Embryonic facial prominence (tissue), 1 donor: ENCODE measurements at regions not wholly inside any gene's neighbourhood (a gene's known extent, or its start where the extent isn't known, plus 50 kb on each side); places are given as distances from the start of the nearest gene placed in this dataset.
"Not testable (repeated sequence)": the region's sequence is repeated elsewhere in the genome, so short reads cannot be mapped to it uniquely, and the experiment has no call there.

Source experiments
- DNase-seq: peaks from one replicate; pipeline ENCODE4 v3.0.0-alpha.2; 2016; ENCODE audit errors: extremely low spot score

DNA sequence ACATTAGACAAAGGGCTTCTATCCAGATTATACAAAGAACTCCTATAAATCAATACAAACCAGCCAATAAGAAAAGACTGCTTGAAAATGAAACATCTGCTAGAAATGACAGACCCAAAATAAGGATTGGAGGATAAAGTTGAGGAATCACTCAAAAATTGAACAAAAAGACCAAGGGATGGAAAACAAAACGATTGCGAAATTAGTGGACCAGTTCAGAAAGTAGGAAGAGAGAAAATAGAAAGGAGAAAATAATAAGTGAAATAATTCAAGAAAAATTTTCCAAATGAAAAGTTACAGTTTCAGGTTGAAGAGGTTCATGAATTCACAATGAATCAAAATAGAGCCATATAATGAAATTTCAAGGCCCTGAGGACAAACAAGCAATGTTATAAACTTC lies 115.8 kb upstream of the CTBP2 start:
- DNase-seq, result no peak

DNA sequence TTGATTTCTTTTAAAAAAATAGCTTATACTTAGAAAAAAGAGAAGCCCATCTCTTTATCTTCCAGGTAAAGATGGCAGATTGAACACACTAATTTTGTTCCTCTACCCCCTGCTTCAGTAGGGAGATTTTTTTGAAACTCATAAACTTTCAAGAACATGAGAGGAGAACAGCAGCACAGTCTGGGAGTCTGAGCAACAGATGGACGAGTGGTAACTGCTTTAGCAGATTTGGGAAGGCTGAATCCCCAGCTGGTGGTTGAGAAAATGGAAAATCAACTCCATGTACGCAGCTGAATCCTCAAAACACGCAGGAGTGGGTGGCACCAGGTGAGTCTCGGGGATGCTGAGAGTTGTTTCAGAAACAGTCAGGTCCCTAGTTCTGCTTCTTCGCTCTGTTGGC lies 114.6 kb upstream of the CTBP2 start:
- no peak for DNase-seq

DNA sequence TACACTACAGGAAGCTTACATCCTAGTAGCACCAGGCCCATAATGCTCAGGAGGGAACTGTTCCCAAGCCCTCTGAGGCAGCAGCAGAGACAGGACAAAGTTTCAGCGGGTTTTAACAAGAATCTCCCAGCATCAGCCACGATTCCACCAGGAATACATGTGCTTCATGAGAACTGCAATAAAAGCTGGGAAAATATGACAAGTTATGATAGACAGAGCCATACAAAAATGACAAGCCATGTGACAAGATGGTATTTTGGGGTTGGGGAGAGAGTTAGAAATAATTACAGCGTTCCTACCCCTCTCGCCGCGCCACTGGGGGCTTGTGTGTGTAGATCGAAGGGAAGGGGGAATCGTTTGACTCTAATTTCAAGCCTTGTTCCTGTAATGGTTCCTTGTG lies 112.7 kb upstream of the CTBP2 start:
- DNase-seq, result no peak

DNA sequence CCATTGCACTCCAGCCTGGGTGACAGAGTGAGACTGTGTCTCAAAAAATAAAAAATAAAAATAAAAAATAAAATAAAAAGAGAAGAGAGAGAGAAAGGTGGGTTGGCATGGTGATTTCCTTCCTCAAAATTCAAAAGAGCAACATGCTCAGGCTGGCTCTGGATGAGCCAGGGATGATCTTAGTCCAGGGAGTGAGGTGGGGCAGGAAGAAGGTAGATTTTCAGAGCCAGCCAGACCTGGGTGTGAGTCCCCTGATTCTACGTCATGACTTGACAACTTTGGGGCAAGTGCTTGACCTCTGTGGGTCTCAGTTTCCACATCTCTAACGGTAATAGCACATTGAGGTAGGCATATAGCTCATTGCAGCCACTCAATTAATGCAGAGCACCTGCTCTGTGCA lies 109.4 kb upstream of the CTBP2 start:
- DNase-seq, result no peak

DNA sequence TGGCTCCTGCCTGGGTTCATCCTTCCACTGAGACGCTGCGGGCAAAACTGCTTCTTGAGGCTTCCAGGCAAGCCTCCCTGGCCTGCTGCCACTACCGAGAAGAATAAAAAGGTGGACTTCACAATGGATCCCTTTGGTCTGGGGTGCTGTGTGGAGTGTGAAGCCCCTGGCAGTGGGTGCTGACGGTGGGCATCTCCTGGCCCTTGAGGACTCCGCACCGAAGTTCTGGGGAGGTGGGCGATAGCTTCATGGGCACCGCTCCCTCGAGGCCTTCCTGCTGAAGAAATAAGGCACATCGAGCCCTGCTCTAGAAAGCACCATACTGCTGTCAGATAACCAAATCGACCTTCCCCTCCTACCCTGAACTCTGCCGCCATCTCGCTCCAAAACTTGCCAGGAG lies 106.6 kb upstream of the CTBP2 start:
- DNase-seq, result no peak

DNA sequence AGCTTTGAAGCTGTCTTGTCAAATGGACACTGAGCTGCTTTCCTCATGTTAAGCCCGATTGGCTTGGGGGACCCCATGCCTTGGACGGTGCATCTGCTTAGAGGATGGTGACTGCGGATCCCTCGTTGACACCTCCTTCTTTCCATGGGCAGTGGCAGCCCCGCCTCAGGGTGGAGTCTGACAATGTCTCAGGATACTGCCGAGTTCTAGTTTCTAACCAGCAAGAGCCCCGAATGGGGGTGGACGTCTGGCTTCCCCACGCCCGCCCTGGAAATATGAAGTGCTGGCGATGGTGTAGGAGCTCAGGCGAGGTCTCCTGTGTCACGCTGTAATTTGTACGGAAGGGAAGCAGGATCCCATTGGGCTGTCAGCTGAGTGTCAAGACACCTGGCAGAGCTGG lies 106.2 kb upstream of the CTBP2 start:
- DNase-seq, result no peak

DNA sequence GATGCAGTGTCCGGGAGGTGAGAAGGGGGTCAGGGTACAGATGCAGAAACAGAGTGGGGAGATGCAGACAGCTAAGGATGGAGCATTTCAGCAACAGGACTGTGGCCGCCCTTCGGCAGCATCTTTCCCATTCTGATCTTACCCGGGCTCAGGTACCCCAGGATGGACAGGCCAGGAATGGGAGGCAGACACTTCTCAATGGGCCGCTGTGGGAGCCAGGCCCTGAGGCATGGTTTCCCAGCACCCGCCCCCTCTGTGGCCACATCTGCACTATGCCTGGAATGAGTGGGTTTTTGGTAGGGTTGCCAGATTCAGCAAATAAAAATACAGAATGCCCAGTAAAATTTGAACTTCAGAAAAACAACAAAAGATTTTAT lies 105.2 kb upstream of the CTBP2 start:
- no peak for DNase-seq

DNA sequence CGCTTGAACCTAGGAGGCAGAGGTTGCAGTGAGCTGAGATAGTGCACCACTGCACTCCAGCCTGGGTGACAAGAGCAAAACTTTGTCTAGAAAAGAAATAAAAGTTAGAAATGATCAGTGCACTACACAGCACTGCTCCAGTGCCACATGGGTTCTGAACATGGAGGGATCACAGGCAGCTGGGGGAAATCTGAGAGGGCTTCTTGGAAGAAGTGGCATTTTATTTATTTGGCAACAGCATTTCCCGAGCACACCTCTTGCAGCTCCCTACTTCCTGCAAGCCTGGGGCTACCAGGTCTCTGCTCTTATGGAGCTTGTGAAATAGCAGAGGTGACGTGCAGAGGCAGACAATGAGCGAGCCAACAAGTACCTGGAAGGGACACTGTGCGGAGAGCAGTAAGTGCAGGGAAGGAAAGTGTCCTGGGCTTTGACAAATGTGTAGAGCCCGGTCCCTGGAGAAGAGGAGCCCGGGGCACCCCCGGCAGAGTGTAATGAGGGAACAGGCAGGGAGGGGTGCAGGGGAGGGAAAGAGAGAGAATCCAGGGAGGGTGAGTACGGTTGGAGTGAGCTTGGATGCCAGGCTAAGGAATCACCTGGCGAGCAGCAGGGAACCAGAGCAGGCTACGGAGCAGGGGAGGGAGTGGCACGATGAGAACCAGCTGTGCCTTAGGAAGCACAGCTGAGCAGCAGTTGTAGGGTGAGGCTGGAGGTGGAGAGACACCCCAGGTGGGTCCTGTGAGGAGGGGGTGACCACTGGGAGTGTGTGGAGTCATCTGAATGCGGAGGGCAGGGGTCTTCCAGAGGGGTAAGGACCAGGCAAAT lies 104.6 kb upstream of the CTBP2 start:
- no peak for DNase-seq

DNA sequence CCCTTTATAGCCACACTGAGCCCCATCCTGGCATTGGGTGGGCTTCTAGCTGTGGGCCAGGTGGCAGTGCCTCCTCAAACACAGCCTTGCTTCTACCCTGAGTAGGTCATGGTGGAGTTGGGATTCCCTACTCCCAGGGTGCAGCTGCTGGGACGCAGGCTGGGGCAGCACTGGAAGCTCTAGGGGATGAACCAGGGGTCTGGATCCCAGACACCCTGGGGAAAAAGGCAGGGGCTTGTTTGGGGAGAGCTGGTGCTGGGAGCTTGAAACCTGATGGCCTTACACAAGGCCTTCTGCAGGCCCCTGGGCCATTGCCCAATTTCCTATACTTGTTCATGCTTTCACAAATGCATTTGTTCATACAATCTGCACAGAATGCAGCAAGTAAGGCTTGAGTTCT lies 103.7 kb upstream of the CTBP2 start:
- DNase-seq, result no peak

DNA sequence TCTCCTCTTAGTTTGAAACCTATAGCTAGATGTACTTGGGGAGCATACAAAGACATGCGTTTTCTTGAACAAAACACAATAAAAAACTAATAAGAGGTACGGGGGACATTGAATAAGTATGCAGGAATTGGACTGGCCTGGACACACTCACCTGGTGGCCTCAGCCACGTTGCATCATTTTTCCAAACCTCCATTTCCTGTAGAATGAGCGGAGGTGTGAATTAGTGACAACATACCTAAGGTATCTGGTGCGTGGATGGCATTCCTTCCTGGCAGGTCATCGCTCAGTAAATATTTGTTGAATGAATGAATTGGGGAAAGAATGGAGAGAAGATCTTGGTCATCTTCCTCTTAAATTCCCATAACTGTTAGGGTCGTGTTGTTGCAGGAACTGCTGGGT lies 103.2 kb upstream of the CTBP2 start:
- no peak for DNase-seq

DNA sequence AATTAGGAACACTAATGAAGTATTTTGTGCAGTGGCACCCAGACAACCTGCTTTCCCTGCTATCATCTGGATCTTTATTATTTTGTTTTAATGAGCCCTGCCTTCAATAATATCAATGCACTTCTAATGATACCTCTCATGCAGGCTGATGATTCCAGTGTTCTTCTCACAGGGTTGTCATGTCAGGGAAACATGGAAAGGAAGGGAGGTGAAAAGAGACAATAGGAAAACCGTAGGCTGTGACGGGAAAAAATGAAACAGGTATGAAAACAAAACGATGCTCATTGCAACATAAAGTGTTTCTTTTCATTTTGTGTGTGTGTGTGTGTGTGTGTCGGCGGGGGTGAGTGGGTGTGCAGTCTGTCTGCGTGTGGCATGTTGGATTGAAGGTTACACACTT lies 102.6 kb upstream of the CTBP2 start:
- no peak for DNase-seq

DNA sequence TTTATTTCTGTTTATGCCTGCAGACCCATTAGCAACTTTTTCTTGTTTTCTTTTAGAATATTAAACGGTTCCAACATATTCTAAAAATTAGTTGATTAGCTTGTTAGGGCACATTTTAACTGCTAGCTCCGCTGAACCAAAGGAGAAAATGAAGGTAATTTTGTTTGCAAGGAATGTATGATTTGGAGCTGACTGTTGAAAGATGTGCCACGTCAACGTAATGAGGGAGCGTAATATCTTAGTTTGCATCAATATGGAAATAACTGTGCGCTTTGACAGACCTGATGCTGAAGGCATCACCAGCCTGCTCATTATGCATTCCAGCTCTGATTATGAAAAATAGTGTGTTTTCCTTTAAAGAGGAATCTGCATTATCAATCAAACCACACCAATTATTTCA lies 102.0 kb upstream of the CTBP2 start:
- DNase-seq, result no peak

DNA sequence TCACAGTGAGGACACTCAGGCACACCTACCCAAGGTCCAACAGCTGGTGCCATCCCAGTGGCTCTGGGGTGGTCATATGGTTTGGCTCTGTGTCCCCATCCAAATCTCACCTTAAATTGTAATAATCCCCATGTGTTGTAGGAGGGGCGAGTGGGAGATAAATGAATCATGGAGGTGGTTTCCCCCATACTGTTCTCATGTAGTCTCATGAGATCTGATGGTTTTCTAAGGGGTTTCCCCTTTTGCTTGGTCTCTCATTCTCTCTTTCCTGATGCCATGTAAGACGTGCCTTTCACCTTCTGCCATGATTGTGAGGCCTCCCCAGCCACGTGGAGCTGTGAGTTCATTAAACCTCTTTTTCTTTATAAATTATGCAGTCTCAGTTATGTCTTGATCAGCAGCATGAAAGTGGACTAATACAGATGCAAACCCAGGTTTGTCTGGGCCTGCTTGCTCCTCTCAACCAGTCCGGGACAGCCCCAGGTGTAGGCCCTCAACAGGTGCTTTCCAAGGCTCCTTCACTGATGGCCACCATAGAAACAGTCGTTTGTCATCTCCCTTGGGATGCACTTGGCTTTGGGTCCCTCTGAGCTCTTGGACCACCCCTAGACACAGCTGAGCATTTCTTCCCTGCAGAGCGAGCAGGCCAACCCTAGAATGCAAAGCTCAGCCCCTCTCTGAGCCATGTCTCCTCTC lies 101.3 kb upstream of the CTBP2 start:
- DNase-seq, result no peak

DNA sequence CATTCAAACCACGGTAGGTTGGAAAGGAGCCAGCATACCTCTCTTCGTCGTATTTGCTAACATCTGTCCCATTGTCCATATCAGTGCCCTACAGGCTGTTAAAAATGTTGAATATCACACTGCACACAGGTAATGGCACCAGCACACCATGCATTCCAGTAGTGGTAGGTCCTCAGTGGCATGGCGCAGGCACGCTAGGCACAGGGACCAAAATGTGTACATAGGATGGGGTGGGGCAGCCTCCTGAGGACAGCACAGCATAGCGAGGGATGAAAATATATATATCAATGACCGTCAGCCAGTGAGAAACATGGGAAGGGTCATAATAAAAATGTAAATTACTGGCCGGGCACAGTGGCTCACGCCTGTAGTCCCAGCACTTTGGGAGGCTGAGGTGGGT lies 99.9 kb upstream of the CTBP2 start:
- no peak for DNase-seq

DNA sequence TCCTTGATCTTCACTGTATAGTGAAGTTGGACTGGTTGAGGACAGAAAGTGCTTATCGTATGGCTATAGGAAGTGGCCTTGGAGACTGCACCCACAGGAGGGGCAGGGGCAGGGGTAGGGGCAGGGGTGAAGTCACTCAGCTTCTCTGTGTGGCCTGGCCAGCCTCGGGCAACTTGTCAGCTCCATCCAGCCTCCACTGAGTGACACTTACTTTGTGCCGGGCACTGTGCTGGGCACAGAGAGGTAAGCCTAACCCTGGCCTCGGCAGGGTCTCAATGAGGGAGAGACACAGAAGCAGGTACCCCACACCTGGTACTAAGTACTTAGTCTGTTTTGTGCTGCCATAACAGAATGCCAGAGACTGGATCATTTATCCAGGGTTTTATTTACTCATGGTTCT lies 99.3 kb upstream of the CTBP2 start:
- no peak for DNase-seq

DNA sequence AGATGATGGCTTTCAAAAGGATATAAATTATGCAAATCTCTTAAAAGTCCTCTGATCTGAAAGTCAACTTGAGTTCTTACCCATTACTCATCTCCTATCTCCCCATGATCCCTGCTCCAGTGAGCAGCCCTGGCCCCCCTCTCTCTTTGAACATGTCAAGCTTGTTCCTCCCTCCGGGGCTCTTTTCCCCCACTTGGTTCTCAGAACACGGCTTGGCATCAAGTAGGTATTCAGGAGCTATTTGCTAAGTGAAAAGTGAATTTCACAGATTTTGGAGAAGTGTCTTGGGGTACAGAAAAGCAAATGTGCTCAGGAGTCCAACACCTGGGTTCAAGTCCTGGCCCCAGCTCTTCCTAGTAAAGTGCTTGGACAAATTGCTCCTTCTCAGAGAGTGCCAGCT lies 98.3 kb upstream of the CTBP2 start:
- DNase-seq, result no peak

DNA sequence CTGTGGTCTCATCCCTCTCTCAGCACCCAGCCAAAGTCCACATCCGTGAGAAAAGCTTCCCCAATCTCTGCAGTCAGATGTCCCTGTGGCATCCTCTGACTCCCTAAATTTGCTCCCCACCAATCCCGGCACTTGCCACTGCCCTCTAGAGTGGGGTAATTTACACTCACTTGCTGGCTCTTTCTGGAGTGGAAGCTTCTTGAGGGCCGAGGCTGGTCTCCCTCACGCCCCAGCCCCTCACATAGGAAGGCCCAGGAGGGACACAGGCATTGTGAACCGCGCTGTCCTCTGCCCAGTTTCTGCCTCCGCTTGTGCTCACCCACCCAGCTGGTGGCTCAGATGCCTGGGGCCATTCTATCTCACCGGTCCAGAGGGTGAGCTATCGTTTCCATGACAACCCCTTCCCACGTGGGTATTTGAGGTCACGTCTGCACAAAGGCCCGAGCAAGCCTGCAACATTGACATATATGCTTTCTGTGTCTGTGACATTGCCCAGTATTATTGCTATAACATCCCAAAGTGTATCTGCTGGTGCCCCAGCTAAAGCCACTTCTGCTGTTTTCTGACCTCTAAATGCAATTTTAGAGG lies 97.3 kb upstream of the CTBP2 start:
- no peak for DNase-seq

DNA sequence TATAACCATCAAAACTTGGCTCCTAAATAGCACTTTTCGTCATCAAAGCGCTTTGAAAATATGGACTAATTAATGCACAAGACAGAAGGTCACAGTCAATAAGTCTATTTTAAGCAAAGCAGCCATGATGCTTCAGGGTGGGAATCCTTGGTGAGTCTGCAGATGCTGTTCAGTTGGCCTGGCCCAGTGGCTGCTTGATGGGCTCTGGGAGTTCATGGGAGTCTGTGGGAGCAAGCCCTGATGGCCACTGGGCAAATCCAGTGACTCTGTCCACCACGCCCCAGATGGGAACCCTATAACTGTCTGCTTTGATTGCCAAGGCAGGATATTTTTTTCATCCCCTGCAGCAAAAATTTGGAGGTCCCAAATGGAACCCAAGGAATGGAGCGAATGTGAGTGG lies 95.7 kb upstream of the CTBP2 start:
- DNase-seq, result no peak

DNA sequence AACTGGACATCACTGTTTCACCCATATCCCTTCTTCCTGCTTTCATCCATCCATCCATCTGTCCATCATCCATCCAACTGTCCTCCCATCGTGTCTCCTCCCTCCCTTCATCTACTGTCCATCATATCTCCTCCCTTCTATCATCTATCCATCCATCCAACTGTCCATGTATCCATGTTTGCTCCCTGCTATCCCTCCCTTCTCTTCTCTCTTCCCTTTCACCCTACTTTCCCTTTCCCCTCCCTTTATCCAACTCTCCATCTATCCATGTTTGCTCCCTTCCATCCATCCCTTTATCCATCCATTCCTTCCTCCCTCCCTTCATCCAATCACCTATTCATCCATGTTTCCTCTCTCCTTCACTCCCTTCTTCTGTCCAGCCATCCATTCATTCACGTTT lies 92.6 kb upstream of the CTBP2 start:
- DNase-seq, result no peak

DNA sequence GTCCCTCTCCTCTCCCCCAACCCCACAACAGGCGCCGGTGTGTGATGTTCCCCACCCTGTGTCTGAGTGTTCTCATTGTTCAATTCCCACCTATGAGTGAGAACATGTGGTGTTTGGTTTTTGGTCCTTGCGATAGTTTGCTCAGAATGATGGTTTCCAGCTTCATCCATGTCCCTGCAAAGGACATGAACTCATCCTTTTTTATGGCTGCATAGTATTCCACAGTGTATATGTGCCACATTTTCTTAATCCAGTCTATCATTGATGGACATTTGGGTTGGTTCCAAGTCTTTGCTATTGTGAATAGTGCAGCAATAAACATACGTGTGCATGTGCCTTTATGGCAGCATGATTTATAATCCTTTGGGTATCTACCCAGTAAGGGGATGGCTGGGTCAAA lies 90.5 kb upstream of the CTBP2 start:
- not testable (repeated sequence) for DNase-seq

DNA sequence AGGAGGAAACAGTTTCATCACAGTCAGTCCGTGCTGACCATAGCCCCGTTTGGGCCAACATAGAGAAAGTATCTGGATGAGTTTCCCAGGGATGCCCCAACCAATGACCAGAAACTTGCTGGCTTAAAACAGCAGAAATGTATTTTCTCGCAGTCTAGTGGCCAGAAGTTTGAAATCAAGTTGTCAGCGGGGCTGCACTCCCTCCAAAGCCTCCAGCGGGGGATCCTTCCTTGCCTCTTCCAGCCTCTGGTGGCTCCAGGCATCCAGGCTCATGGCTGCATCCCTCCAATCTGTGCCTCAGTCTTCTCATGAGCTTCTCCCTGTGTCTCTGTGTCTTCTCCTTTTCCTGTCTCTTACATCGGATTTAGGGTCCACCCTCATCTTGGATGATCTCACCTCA lies 89.6 kb upstream of the CTBP2 start:
- DNase-seq, result no peak

DNA sequence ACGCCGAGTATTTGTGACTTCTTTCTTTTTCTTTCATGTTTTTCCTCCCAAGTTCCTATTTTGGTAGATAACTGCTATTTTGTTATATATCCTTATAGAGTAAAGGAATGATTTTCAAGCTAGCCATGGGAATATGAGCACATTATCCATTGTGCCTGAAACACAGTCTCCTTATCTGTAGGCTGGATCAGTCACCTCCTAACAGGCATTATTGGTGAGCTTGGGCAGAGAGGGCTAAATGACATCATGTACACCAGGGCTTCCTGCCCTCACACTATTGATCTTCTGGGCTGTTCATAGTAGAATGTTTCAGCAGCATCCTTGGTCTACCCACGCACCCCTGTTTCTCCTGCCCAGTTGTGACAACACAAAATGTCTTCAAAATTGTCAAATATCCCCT lies 88.1 kb upstream of the CTBP2 start:
- DNase-seq, result no peak

DNA sequence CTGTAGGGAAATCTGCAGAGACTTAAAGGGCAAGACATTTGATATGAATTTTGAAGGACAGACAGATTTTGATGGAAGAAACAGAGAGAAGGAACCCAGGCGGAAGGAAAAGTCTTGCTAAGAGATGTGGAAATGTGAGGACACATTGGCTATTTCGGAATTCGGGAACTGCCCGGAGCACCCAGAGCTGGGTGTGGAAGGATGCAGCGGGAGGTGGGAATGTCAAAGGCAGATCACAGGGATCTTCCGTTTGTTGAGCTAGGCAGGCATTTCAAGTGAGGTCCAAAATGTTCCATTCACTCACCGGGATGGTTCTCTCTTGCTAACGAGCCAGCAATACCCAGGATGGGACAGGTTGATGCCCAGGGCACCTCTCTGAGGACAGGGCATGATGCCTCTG lies 87.2 kb upstream of the CTBP2 start:
- DNase-seq, result no peak
